SK-N-DZ (cell line): ENCODE measurements at regions not wholly inside any gene's neighbourhood (a gene's known extent, or its start where the extent isn't known, plus 50 kb on each side); places are given as distances from the start of the nearest gene placed in this dataset.
A peak's percentile ranks its signal among the peaks of the same experiment; 100 is the strongest.

Experiments used
- DNase-seq: peaks from one replicate; pipeline ENCODE4 v3.0.0-alpha.2; 2015; ENCODE audit warnings: low spot score

GRCh38 chr3:81279481-81280379 is 481.7 kb downstream of the GBE1 start:
- DNase-seq, result no peak

- no peak for DNase-seq
Measured at GRCh38 chr3:81277853-81278252, 483.6 kb downstream of the GBE1 start.

- DNase-seq, result no peak
Measured at GRCh38 chr3:81274671-81275070, 486.8 kb downstream of the GBE1 start.

- peak; percentile 82 for DNase-seq
Measured at GRCh38 chr3:81270603-81271379, 490.7 kb downstream of the GBE1 start.

GRCh38 chr3:81268526-81268925 is 492.9 kb downstream of the GBE1 start:
- DNase-seq, result no peak

GRCh38 chr3:81261996-81262395 is 499.4 kb downstream of the GBE1 start:
- peak; percentile 33 for DNase-seq

GRCh38 chr3:81255463-81255862 is 506.0 kb downstream of the GBE1 start:
- DNase-seq, result no peak

GRCh38 chr3:81251096-81251495 is 510.3 kb downstream of the GBE1 start:
- no peak for DNase-seq

- no peak for DNase-seq
Measured at GRCh38 chr3:81249540-81250029, 511.9 kb downstream of the GBE1 start.

- no peak for DNase-seq
Measured at GRCh38 chr3:81245501-81245900, 515.9 kb downstream of the GBE1 start.

- no peak for DNase-seq
Measured at GRCh38 chr3:81245043-81245442, 516.4 kb downstream of the GBE1 start.

- no peak for DNase-seq
Measured at GRCh38 chr3:81244231-81244630, 517.2 kb downstream of the GBE1 start.

GRCh38 chr3:81242871-81243270 is 518.6 kb downstream of the GBE1 start:
- DNase-seq, result peak; percentile 29

- no peak for DNase-seq
Measured at GRCh38 chr3:81237181-81237580, 524.3 kb downstream of the GBE1 start.

GRCh38 chr3:81218023-81218422 is 543.4 kb downstream of the GBE1 start:
- peak; percentile 65 for DNase-seq

GRCh38 chr3:81217101-81217500 is 544.3 kb downstream of the GBE1 start:
- DNase-seq, result no peak

- peak; percentile 44 for DNase-seq
Measured at GRCh38 chr3:81216192-81216591, 545.3 kb downstream of the GBE1 start.

- DNase-seq, result no peak
Measured at GRCh38 chr3:81214631-81215030, 546.8 kb downstream of the GBE1 start.

GRCh38 chr3:81199587-81199986 is 561.9 kb downstream of the GBE1 start:
- DNase-seq, result no peak

GRCh38 chr3:81198756-81199155 is 562.7 kb downstream of the GBE1 start:
- DNase-seq, result peak; percentile 33

GRCh38 chr3:81198216-81198615 is 563.2 kb downstream of the GBE1 start:
- no peak for DNase-seq

- no peak for DNase-seq
Measured at GRCh38 chr3:81197386-81197785, 564.1 kb downstream of the GBE1 start.

- DNase-seq, result no peak
Measured at GRCh38 chr3:81195478-81195877, 566.0 kb downstream of the GBE1 start.
